ENCODE measurements at regions not wholly inside any gene's neighbourhood (a gene's known extent, or its start where the extent isn't known, plus 50 kb on each side); places are given as distances from the start of the nearest gene placed in this dataset.

- TF ChIP-seq EZH2phosphoT487 (conservative IDR thresholded peaks at IDR 0.05; ENCODE audit: low read length): no peak
- no peak for TF ChIP-seq CTCF (IDR thresholded peaks at IDR 0.05; ENCODE audit: insufficient read depth, low read length, poor library complexity, severe bottlenecking)
Measured at GRCh38 chr2:2701176-2701781, 370.2 kb upstream of the MYT1L start.

Measured in SU-DHL-6 (cell line).